WTC11 (cell line): ENCODE measurements at regions not wholly inside any gene's neighbourhood (a gene's known extent, or its start where the extent isn't known, plus 50 kb on each side); places are given as distances from the start of the nearest gene placed in this dataset.

Experiments used
- ATAC-seq: fragments of 200-7000 bp; cut with Tn5 transposase; 2 replicates; pipeline ENCODE4 v1.10.0; 2021; ENCODE audit warnings: mild to moderate bottlenecking, moderate library complexity
- CTCF ChIA-PET: fragments of 300-600 bp; sonication (Branson Sonifier 250); formaldehyde crosslinking; loops from one replicate; lab custom pipeline; 2021; ENCODE audit warnings: antibody characterized with exemption; lab: Charles Lee
- POLR2A ChIA-PET: fragments of 350-600 bp; sonication (Branson Sonifier 250); formaldehyde crosslinking; loops from one replicate; lab custom pipeline; 2021; ENCODE audit warnings: antibody characterized with exemption; lab: Charles Lee
- DNase-seq: peaks from one replicate; pipeline ENCODE4 v3.0.0; 2021; ENCODE audit warnings: low spot score
- H3K27ac Mint-ChIP-seq: 2 replicates; pipeline ENCODE4 v1.8.0; 2021; ENCODE audit warnings: mixed read lengths
- H3K27me3 Mint-ChIP-seq: 2 replicates; pipeline ENCODE4 v1.8.0; 2021; ENCODE audit warnings: low read depth, mild to moderate bottlenecking, moderate library complexity, mixed read lengths
- H3K36me3 Mint-ChIP-seq: 2 replicates; pipeline ENCODE4 v1.8.0; 2021; ENCODE audit warnings: mixed read lengths
- H3K4me1 Mint-ChIP-seq: 2 replicates; pipeline ENCODE4 v1.8.0; 2022; ENCODE audit warnings: mixed read lengths
- H3K4me3 Mint-ChIP-seq: 2 replicates; pipeline ENCODE4 v1.8.0; 2021; ENCODE audit warnings: mild to moderate bottlenecking, moderate library complexity, mixed read lengths
- H3K9me3 Mint-ChIP-seq: 2 replicates; pipeline ENCODE4 v1.8.0; 2021; ENCODE audit warnings: mixed read lengths
- CREB1 ChIP-seq: sonication (generic); formaldehyde crosslinking; IDR thresholded peaks from 2 replicates; pipeline ENCODE4 v1.8.0; 2023; ENCODE audit warnings: mild to moderate bottlenecking, missing genetic modification reagents
- IRF2 ChIP-seq: sonication (generic); formaldehyde crosslinking; IDR thresholded peaks from 2 replicates; pipeline ENCODE4 v1.8.0; 2022; ENCODE audit warnings: low read depth, missing genetic modification reagents, borderline replicate concordance
- MXD4 ChIP-seq: fragments of 250-450 bp; sonication (Bioruptor Pico); IDR thresholded peaks from 2 replicates; pipeline ENCODE4 v1.8.0; 2021; ENCODE audit warnings: mild to moderate bottlenecking, moderate library complexity, borderline replicate concordance
- NFE2L1 ChIP-seq: sonication (generic); formaldehyde crosslinking; IDR thresholded peaks from 2 replicates; pipeline ENCODE4 v1.8.1; 2023; ENCODE audit warnings: missing genetic modification reagents
- RORB ChIP-seq: fragments of 250-450 bp; sonication (Bioruptor Pico); IDR thresholded peaks from 2 replicates; pipeline ENCODE4 v1.9.0; 2021; ENCODE audit warnings: mild to moderate bottlenecking
- TCF7 ChIP-seq: sonication (generic); formaldehyde crosslinking; IDR thresholded peaks from 2 replicates; pipeline ENCODE4 v1.8.0; 2022; ENCODE audit warnings: mild to moderate bottlenecking, low read depth, missing genetic modification reagents, moderate library complexity
- TF ChIP-seq, protein P1 (sequence below): sonication (generic); formaldehyde crosslinking; conservative IDR thresholded peaks from 2 replicates; pipeline ENCODE4 v1.8.1; 2023; ENCODE audit warnings: mild to moderate bottlenecking, low read depth, missing genetic modification reagents, moderate library complexity
- TF ChIP-seq, protein P2 (sequence below): sonication (generic); formaldehyde crosslinking; IDR thresholded peaks from 2 replicates; pipeline ENCODE4 v1.8.1; 2023; ENCODE audit warnings: mild to moderate bottlenecking, missing genetic modification reagents, moderate library complexity
- TF ChIP-seq, protein P3 (sequence below): sonication (generic); formaldehyde crosslinking; IDR thresholded peaks from 2 replicates; pipeline ENCODE4 v1.8.1; 2023; ENCODE audit warnings: mild to moderate bottlenecking, missing genetic modification reagents
- TF ChIP-seq, protein P4 (sequence below): sonication (generic); formaldehyde crosslinking; IDR thresholded peaks from 2 replicates; pipeline ENCODE4 v1.8.0; 2022; ENCODE audit warnings: mild to moderate bottlenecking, missing genetic modification reagents

DNA sequence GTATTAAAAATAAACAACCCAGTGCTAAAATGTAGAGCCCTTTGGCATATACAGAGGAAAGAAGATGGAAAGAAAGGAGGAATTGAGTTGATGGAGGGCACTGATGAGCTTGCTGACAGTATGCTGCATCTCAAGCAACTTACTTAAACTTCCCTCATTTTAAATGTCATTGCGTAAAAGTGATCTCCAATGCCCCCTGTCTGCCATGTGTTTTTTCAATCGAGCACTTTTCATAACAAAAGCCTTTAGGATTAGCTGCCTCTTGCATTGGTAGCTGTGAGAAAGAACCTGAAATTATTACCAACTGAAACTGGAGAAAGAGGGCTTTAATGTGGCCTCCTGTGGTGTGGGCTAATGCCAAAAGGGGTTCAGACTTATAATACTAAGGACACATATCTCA is 541.6 kb downstream of the SUCLA2 start:
- peak; percentile 42 for ATAC-seq
- CTCF ChIA-PET = interaction anchor here (1.1 to 1.7 kb wide), 5 partner anchors 41 to 566 kb away, joined by 3 to 13 read pairs (median 5); no protein-coding TSS in a partner anchor
- no peak overlapping the region for H3K27ac Mint-ChIP-seq

DNA sequence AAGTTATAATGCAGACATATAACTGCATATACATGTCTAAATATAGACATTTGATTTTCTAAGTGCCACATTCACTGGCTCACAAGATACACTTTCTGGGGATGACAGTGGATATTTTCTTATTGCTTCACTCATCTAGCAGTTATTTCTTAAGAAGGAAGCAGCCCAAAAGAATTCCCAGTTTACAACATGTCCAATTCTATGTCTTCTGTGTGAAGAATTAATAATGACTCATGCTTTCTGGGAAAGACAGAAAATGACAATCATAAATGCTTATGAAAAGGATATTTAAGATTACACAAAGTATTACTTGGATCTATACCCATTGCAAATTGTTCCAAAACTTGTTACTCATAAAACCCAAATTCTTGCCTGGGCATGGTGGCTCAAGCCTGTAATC is 543.4 kb downstream of the SUCLA2 start:
- Mint-ChIP-seq H3K27ac (no peak overlapping the region), H3K27me3 (no peaks in the 10 kb centered on the region), H3K4me3 (no peak overlapping the region), H3K4me1 (peaks cover 28% of the 10 kb centered on the region), H3K9me3 (no peaks in the 10 kb centered on the region), H3K36me3 (no peaks in the 10 kb centered on the region)
- ATAC-seq (no peak), DNase-seq (no peak)
- ChIA-PET POLR2A (no interaction called here), CTCF (no interaction called here)
- TF ChIP-seq, protein P1, sequence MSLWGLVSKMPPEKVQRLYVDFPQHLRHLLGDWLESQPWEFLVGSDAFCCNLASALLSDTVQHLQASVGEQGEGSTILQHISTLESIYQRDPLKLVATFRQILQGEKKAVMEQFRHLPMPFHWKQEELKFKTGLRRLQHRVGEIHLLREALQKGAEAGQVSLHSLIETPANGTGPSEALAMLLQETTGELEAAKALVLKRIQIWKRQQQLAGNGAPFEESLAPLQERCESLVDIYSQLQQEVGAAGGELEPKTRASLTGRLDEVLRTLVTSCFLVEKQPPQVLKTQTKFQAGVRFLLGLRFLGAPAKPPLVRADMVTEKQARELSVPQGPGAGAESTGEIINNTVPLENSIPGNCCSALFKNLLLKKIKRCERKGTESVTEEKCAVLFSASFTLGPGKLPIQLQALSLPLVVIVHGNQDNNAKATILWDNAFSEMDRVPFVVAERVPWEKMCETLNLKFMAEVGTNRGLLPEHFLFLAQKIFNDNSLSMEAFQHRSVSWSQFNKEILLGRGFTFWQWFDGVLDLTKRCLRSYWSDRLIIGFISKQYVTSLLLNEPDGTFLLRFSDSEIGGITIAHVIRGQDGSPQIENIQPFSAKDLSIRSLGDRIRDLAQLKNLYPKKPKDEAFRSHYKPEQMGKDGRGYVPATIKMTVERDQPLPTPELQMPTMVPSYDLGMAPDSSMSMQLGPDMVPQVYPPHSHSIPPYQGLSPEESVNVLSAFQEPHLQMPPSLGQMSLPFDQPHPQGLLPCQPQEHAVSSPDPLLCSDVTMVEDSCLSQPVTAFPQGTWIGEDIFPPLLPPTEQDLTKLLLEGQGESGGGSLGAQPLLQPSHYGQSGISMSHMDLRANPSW = no peak
- TF ChIP-seq IRF2 = no peak
- TF ChIP-seq TCF7 (CRISPR knock-in tag) = no peak
- TF ChIP-seq RORB = no peak
- TF ChIP-seq CREB1 (CRISPR knock-in tag) = no peak

More for the DNA sequence above, 541.6 kb downstream of the SUCLA2 start:
- POLR2A ChIA-PET = no interaction called here
- TF ChIP-seq, protein P2, sequence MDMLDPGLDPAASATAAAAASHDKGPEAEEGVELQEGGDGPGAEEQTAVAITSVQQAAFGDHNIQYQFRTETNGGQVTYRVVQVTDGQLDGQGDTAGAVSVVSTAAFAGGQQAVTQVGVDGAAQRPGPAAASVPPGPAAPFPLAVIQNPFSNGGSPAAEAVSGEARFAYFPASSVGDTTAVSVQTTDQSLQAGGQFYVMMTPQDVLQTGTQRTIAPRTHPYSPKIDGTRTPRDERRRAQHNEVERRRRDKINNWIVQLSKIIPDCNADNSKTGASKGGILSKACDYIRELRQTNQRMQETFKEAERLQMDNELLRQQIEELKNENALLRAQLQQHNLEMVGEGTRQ = no peak
- TF ChIP-seq, protein P3, sequence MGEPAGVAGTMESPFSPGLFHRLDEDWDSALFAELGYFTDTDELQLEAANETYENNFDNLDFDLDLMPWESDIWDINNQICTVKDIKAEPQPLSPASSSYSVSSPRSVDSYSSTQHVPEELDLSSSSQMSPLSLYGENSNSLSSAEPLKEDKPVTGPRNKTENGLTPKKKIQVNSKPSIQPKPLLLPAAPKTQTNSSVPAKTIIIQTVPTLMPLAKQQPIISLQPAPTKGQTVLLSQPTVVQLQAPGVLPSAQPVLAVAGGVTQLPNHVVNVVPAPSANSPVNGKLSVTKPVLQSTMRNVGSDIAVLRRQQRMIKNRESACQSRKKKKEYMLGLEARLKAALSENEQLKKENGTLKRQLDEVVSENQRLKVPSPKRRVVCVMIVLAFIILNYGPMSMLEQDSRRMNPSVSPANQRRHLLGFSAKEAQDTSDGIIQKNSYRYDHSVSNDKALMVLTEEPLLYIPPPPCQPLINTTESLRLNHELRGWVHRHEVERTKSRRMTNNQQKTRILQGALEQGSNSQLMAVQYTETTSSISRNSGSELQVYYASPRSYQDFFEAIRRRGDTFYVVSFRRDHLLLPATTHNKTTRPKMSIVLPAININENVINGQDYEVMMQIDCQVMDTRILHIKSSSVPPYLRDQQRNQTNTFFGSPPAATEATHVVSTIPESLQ (CRISPR knock-in tag) = no peak
- TF ChIP-seq, protein P4, sequence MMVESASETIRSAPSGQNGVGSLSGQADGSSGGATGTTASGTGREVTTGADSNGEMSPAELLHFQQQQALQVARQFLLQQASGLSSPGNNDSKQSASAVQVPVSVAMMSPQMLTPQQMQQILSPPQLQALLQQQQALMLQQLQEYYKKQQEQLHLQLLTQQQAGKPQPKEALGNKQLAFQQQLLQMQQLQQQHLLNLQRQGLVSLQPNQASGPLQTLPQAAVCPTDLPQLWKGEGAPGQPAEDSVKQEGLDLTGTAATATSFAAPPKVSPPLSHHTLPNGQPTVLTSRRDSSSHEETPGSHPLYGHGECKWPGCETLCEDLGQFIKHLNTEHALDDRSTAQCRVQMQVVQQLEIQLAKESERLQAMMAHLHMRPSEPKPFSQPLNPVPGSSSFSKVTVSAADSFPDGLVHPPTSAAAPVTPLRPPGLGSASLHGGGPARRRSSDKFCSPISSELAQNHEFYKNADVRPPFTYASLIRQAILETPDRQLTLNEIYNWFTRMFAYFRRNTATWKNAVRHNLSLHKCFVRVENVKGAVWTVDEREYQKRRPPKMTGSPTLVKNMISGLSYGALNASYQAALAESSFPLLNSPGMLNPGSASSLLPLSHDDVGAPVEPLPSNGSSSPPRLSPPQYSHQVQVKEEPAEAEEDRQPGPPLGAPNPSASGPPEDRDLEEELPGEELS = no peak
- TF ChIP-seq, protein P1 = no peak
- no peak for TF ChIP-seq NFE2L1 (CRISPR knock-in tag)
- Mint-ChIP-seq H3K4me1 (peaks cover 31% of the 10 kb centered on the region), H3K36me3 (no peaks in the 10 kb centered on the region), H3K9me3 (peaks cover 5% of the 10 kb centered on the region), H3K4me3 (no peak overlapping the region), H3K27me3 (no peaks in the 10 kb centered on the region)
- DNase-seq = no peak

DNA sequence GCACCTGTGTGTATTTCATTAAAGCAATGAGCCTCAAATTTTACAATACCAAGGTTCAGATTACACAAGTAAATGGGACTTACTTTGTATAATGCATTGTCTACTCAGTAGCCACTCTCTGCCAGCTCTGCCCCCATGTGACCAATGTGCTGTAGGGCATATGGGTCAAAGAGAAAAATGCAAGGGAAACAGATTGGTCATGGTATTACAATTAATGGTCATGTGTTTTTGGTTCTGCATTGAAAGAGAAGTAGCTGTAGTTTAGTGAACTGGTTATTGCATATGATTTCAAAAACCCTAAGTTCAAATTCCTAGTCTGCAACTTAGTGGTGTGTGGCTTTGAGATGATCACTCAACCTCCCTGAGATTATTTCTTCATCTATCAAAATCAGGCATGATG is 545.4 kb downstream of the SUCLA2 start:
- no peak overlapping the region for H3K4me3 Mint-ChIP-seq
- H3K36me3 Mint-ChIP-seq = no peaks in the 10 kb centered on the region
- peaks cover 22% of the 10 kb centered on the region for H3K4me1 Mint-ChIP-seq
- no peak for TF ChIP-seq MXD4
- TF ChIP-seq, protein P2 = peak; percentile 37; the same call in 1 of the 2 replicates
- no peaks in the 10 kb centered on the region for H3K27me3 Mint-ChIP-seq
- no peak overlapping the region for H3K27ac Mint-ChIP-seq
- CTCF ChIA-PET = interaction anchor here (1.1 to 1.4 kb wide), 2 partner anchors 8 to 625 kb away, joined by 3 to 4 read pairs; no protein-coding TSS in a partner anchor
- H3K9me3 Mint-ChIP-seq = peaks cover 10% of the 10 kb centered on the region; the same call in 1 of the 2 replicates
- DNase-seq = peak; percentile 12
- POLR2A ChIA-PET = interaction anchor here (0.6 kb wide), 1 partner anchor 19 kb away, joined by 3 read pairs; no protein-coding TSS in a partner anchor
- peak; percentile 65 for ATAC-seq
